ENCODE measurements at regions not wholly inside any gene's neighbourhood (a gene's known extent, or its start where the extent isn't known, plus 50 kb on each side); places are given as distances from the start of the nearest gene placed in this dataset.

- H3K27ac ChIP-seq (ENCODE audit: low read depth, low read length), result no peak overlapping the region
- peak overlapping the region; percentile 11 for H3K27ac Mint-ChIP-seq (ENCODE audit: unreplicated experiment)
- DNase-seq (ENCODE audit: low read depth), result peak; percentile 50
These were observed 171.6 kb downstream of the VAPA start for GRCh38 chr18:10085416-10085815.

GRCh38 chr18:10085876-10086275 lies 172.1 kb downstream of the VAPA start:
- Histone ChIP-seq H4K20me1 (ENCODE audit: insufficient read depth, low read length) (no peaks in the 10 kb centered on the region), H3K36me3 (ENCODE audit: insufficient read depth, low read length) (no peaks in the 10 kb centered on the region), H2AFZ (ENCODE audit: low read depth, low read length) (no peak overlapping the region), H3K79me2 (ENCODE audit: insufficient read depth, low read length) (no peaks in the 10 kb centered on the region), H3K27me3 (ENCODE audit: insufficient read depth, low read length) (no peaks in the 10 kb centered on the region), H3K4me1 (ENCODE audit: insufficient read depth, low read length) (peaks cover 11% of the 10 kb centered on the region), H3K4me3 (ENCODE audit: insufficient read depth, low read depth, low read length) (no peak overlapping the region), H3K27ac (ENCODE audit: low read depth, low read length) (no peak overlapping the region), H3K9ac (ENCODE audit: low read length) (no peak overlapping the region), H3K9me3 (ENCODE audit: insufficient read depth, low read depth, low read length) (peaks cover 14% of the 10 kb centered on the region), H3K4me2 (ENCODE audit: low read length) (peak overlapping the region; percentile 5)
- Mint-ChIP-seq H3K27me3 (ENCODE audit: low read depth, unreplicated experiment) (peaks cover 12% of the 10 kb centered on the region), H3K9me3 (ENCODE audit: unreplicated experiment) (peaks cover 27% of the 10 kb centered on the region), H3K36me3 (ENCODE audit: low read depth, unreplicated experiment) (peaks cover 2% of the 10 kb centered on the region), H3K4me3 (ENCODE audit: unreplicated experiment) (no peak overlapping the region), H3K4me1 (ENCODE audit: low read depth, unreplicated experiment) (peaks cover 21% of the 10 kb centered on the region), H3K27ac (ENCODE audit: unreplicated experiment) (no peak overlapping the region)
- DNase-seq (ENCODE audit: low read depth) (no peak), FAIRE-seq (no peak)
- TF ChIP-seq EZH2 (IDR thresholded peaks at IDR 0.05; ENCODE audit: insufficient read depth, low read length) (no peak), CTCF (IDR thresholded peaks at IDR 0.05; ENCODE audit: insufficient read depth, low read depth, low read length) (no peak)

More at GRCh38 chr18:10085416-10085815, 171.6 kb downstream of the VAPA start:
- Histone ChIP-seq H3K79me2 (ENCODE audit: insufficient read depth, low read length) (no peaks in the 10 kb centered on the region), H3K4me1 (ENCODE audit: insufficient read depth, low read length) (peaks cover 11% of the 10 kb centered on the region), H2AFZ (ENCODE audit: low read depth, low read length) (no peak overlapping the region), H3K4me2 (ENCODE audit: low read length) (peak overlapping the region; percentile 5), H3K36me3 (ENCODE audit: insufficient read depth, low read length) (no peaks in the 10 kb centered on the region), H3K9ac (ENCODE audit: low read length) (no peak overlapping the region), H3K4me3 (ENCODE audit: insufficient read depth, low read depth, low read length) (no peak overlapping the region), H3K9me3 (ENCODE audit: insufficient read depth, low read depth, low read length) (peaks cover 14% of the 10 kb centered on the region), H3K27me3 (ENCODE audit: insufficient read depth, low read length) (no peaks in the 10 kb centered on the region), H4K20me1 (ENCODE audit: insufficient read depth, low read length) (no peaks in the 10 kb centered on the region)
- H3K36me3 Mint-ChIP-seq (ENCODE audit: low read depth, unreplicated experiment), result peaks cover 2% of the 10 kb centered on the region
- no peak overlapping the region for H3K4me3 Mint-ChIP-seq (ENCODE audit: unreplicated experiment)
- FAIRE-seq, result no peak
- peaks cover 9% of the 10 kb centered on the region for H3K27me3 Mint-ChIP-seq (ENCODE audit: low read depth, unreplicated experiment)
- no peak for TF ChIP-seq CTCF (IDR thresholded peaks at IDR 0.05; ENCODE audit: insufficient read depth, low read depth, low read length)
- no peak for TF ChIP-seq EZH2 (IDR thresholded peaks at IDR 0.05; ENCODE audit: insufficient read depth, low read length)
- H3K4me1 Mint-ChIP-seq (ENCODE audit: low read depth, unreplicated experiment), result peaks cover 18% of the 10 kb centered on the region
- peaks cover 24% of the 10 kb centered on the region for H3K9me3 Mint-ChIP-seq (ENCODE audit: unreplicated experiment)

- Histone ChIP-seq H3K9me3 (ENCODE audit: insufficient read depth, low read depth, low read length) (peaks cover 14% of the 10 kb centered on the region), H2AFZ (ENCODE audit: low read depth, low read length) (no peak overlapping the region), H4K20me1 (ENCODE audit: insufficient read depth, low read length) (no peaks in the 10 kb centered on the region), H3K27me3 (ENCODE audit: insufficient read depth, low read length) (no peaks in the 10 kb centered on the region), H3K36me3 (ENCODE audit: insufficient read depth, low read length) (no peaks in the 10 kb centered on the region), H3K79me2 (ENCODE audit: insufficient read depth, low read length) (no peaks in the 10 kb centered on the region), H3K4me2 (ENCODE audit: low read length) (no peak overlapping the region), H3K4me1 (ENCODE audit: insufficient read depth, low read length) (peaks cover 11% of the 10 kb centered on the region), H3K4me3 (ENCODE audit: insufficient read depth, low read depth, low read length) (no peak overlapping the region), H3K9ac (ENCODE audit: low read length) (no peak overlapping the region), H3K27ac (ENCODE audit: low read depth, low read length) (no peak overlapping the region)
- H3K36me3 Mint-ChIP-seq (ENCODE audit: low read depth, unreplicated experiment), result peaks cover 2% of the 10 kb centered on the region
- peaks cover 22% of the 10 kb centered on the region for H3K4me1 Mint-ChIP-seq (ENCODE audit: low read depth, unreplicated experiment)
- no peak overlapping the region for H3K27ac Mint-ChIP-seq (ENCODE audit: unreplicated experiment)
- no peak overlapping the region for H3K4me3 Mint-ChIP-seq (ENCODE audit: unreplicated experiment)
- peaks cover 9% of the 10 kb centered on the region for H3K27me3 Mint-ChIP-seq (ENCODE audit: low read depth, unreplicated experiment)
- H3K9me3 Mint-ChIP-seq (ENCODE audit: unreplicated experiment), result peaks cover 24% of the 10 kb centered on the region
- FAIRE-seq, result no peak
- DNase-seq (ENCODE audit: low read depth), result no peak
- no peak for TF ChIP-seq CTCF (IDR thresholded peaks at IDR 0.05; ENCODE audit: insufficient read depth, low read depth, low read length)
- TF ChIP-seq EZH2 (IDR thresholded peaks at IDR 0.05; ENCODE audit: insufficient read depth, low read length), result no peak
These were observed 172.8 kb downstream of the VAPA start for GRCh38 chr18:10086458-10087210.

Data from astrocyte (in vitro differentiated cells and primary cell).